GM19099 (cell line): ENCODE measurements at regions not wholly inside any gene's neighbourhood (a gene's known extent, or its start where the extent isn't known, plus 50 kb on each side); places are given as distances from the start of the nearest gene placed in this dataset.

Experiments
- POLR2A ChIP-seq: IDR thresholded peaks from 3 replicates; pipeline ENCODE4 v1.6.1; 2011; ENCODE audit warnings: low read depth; ENCODE audit not compliant: insufficient read length; ENCODE audit errors: extremely low read depth

DNA sequence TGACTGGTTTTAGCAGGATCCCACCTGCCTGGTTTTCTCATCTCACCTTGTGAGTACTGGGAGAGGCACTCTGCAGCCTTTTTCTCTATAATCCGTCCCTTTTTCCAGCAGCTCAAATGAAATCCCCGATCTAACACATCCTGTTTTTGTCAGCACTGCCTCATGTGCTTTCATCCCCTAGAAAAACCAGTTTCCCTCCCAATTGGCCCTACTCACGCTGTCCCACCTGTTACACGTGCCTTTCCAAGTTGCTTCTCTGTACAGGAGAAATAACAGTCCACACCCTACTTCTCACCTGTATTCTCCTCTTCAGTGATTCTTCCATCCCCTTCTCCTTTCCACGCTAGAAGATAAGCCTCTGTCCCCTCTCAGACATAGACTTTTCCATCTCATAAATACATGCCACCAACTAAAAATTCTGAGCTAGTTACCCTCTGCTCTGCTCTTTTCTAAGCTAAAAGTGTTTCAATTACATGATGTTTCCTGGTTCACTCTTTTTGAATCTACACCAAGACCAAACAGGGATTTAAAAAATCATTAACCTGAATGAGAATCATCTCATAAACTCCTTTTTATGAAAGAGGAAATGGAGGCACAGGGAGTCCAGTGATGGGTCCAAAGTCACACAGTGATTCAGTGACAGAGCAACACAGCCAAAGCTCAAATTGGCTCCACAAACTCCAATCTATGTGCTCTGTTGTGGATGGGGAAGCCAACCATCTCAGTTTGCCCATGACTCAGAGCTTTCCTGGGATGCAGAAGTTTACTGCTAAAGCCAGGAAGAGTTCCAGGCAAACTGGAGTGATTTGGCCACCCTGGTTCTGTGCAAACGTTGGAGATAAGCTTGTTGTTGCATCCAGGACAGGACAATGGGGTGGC lies 240.0 kb upstream of the TMEM132C start:
- no peak for TF ChIP-seq POLR2A

- no peak for TF ChIP-seq POLR2A
These were observed 233.5 kb upstream of the TMEM132C start for GRCh38 chr12:128033473-128033872.

DNA sequence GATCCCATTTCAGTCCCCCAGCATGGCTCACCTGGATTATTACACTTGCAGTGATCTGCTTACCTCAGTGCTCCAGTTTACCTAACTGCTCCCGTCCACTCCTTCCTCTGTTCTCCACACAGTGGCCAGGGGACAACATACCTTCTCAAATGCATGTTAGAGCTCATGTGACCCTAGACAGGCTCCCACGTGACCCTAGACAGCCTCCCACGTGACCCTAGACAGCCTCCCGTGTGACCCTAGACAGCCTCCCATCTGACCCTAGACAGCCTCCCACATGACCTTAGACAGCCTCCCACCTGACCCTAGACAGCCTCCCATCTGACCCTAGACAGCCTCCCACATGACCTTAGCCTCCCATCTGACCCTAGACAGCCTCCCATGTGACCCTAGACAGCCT lies 226.0 kb upstream of the TMEM132C start:
- TF ChIP-seq POLR2A: no peak

DNA sequence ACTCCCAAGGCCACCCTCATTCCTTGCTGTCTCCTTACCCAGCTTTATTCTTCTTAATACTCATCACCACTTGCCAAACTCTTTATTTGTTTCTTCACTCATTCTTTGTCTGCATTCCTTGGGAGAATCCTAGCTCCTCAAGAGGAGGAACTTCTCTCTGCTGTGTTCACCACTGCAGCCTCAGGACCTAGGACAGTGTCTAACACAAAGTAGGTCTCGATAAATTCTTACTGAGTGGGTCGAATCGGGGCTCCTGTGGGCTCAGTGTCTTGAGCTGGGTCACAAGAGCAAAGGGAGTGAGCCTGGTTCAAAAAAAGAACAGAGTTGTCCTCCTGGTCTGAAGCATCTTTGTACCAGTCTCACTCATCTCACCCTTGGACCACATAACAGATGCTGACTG lies 224.1 kb upstream of the TMEM132C start:
- no peak for TF ChIP-seq POLR2A

DNA sequence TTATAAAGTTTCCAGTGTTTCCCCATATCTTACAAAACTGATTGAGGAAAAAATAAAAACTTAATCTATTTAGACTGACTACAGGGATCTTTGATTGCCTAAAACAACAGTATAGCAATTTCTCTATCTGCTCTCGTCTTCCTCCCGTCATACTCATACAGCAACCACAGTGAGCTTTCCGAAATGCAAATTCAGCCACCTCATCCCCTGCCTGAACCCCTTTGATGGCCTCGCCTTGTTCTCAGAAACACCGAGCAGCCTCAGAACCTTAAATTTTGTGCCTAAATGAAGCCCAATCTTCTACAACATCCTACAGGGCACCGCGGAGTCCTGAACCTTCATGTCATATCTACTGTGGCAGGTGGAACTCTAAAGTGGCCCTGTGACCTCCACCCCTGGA lies 223.7 kb upstream of the TMEM132C start:
- no peak for TF ChIP-seq POLR2A

GRCh38 chr12:128047266-128048060 lies 219.5 kb upstream of the TMEM132C start:
- no peak for TF ChIP-seq POLR2A

- TF ChIP-seq POLR2A: no peak
These were observed 214.6 kb upstream of the TMEM132C start for GRCh38 chr12:128052331-128052730.

GRCh38 chr12:128052777-128053176 lies 214.2 kb upstream of the TMEM132C start:
- TF ChIP-seq POLR2A: no peak

- no peak for TF ChIP-seq POLR2A
These were observed 211.4 kb upstream of the TMEM132C start for GRCh38 chr12:128055567-128055966.

DNA sequence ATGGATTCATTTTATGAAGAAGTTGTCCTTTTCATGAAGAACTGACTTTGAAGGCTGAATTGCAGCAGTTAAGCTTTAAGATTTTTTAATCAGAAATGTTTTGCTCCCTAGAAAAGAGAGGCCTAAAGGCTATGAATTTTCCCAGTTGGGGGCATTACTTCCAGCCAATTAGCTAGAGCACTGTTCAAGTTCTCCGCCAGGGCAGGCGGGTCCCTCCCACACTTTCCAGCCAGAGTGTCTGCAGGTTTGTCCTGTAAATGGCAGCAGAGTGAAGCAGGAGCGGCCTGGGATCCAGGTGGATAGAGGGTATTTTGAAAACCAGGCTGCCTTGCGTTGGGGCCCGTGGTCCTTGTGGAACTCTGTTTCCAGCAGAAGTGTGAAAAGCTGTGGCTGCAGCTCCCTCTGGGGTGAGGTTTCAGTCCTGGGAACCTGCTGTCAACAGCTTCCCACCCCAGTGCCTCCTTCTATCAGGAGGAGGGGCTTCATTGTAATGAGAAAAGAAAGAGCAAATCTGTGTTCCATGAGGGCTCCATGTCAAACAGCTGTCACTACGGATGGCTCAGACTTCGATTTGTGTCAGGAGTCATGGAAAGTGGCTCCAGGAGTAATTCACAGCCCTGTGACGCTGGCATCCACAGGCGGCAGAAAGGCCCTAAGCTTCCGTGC lies 210.7 kb upstream of the TMEM132C start:
- TF ChIP-seq POLR2A: no peak

DNA sequence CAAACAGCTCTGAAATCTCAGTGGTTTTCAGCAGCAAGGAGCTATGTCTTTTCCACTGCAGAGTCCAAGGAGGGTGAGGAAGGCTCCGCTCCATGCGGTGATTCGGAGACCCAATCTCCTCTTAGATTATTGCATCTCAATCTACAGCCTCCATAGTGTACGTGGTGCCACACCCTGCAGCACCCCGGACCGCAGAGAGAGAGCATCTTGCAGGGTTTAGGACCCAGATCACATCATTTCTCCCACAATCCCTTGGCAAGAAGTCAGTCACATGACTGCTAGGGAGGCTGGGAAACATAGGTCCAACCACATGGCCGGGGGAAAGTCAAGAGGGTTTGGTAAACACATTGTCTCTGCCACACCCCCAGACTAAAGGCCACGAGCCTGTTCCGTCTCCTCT lies 209.4 kb upstream of the TMEM132C start:
- no peak for TF ChIP-seq POLR2A

- TF ChIP-seq POLR2A: no peak
These were observed 207.2 kb upstream of the TMEM132C start for GRCh38 chr12:128059621-128060370.

DNA sequence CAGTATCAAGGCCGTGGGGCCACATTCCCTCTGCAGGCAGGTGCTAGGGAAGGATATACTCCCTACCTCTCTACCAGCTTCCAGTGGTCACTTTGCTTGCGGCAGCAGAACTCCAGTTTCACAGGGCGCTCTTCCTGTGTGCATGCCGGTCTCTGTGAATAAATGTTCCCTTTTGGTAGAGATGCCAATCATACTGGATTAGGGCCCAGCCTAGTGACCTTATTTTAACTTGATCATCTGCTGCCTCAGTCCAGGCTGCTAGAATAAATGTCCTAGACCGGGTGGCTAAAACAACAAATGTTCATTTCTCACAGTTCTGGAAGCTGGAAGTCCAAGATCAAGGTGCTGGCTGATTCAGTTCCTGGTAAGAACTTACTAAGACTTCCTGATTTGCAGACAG lies 198.8 kb upstream of the TMEM132C start:
- TF ChIP-seq POLR2A: no peak

DNA sequence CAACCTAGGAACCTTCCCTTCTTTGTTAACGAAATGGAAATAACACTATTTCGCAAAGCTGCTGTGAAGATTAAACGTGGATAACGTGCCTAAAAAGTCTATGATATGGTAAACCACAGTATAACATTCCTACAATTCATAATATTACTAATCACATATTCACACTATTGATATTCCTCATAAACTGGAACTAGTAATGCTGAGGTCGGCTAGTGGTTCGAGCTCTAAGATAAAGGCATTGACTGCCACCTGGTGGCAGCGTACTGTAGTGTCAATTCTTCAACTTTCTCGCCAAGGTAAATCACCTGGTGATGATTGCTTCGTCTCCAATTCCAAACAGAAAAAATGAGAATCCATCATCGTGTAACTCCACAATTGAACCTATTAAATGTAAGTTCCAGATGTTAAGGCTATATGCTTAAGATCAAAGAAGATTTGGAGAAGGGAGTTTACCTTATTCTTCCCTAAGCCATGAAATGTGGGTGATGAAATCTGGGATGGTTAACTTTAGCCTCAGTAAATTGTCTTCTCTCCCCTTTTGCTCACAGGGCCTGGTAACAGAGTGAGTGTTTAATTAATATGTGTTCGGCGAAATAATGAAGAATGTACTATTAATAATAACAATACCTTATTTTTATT lies 197.5 kb upstream of the TMEM132C start:
- TF ChIP-seq POLR2A: no peak
